Activated CD4-positive, alpha-beta memory T cell treated with anti-CD3 and anti-CD28 coated beads, Interleukin-2, amount 10 ng/mL, durations not matched to agents 7 days and 5 days (primary cell): ENCODE measurements at regions not wholly inside any gene's neighbourhood (a gene's known extent, or its start where the extent isn't known, plus 50 kb on each side); places are given as distances from the start of the nearest gene placed in this dataset.

ENCODE experiments used
- CTCF ChIA-PET: fragments of 350-600 bp; sonication (Branson Sonifier 250); formaldehyde crosslinking; loops from one replicate; lab custom pipeline; 2021; ENCODE audit warnings: antibody characterized with exemption, inconsistent platforms; lab: Charles Lee
- POLR2A ChIA-PET: fragments of 350-600 bp; sonication (Branson Sonifier 250); formaldehyde crosslinking; loops from one replicate; lab custom pipeline; 2021; ENCODE audit warnings: antibody characterized with exemption; lab: Charles Lee
- DNase-seq: peaks from one replicate; pipeline ENCODE4 v3.0.0-alpha.2; 2020
- H3K27ac Mint-ChIP-seq: one replicate; pipeline ENCODE4 v1.8.0; 2021; ENCODE audit warnings: mild to moderate bottlenecking, mixed read lengths
- H3K27me3 Mint-ChIP-seq: one replicate; pipeline ENCODE4 v1.8.0; 2021; ENCODE audit warnings: mixed read lengths
- H3K36me3 Mint-ChIP-seq: one replicate; pipeline ENCODE4 v1.8.0; 2021; ENCODE audit warnings: low read depth, mixed read lengths
- H3K4me1 Mint-ChIP-seq: one replicate; pipeline ENCODE4 v1.8.0; 2021; ENCODE audit warnings: mixed read lengths
- H3K4me3 Mint-ChIP-seq: one replicate; pipeline ENCODE4 v1.8.0; 2021; ENCODE audit warnings: mild to moderate bottlenecking, mixed read lengths
- H3K9me3 Mint-ChIP-seq: one replicate; pipeline ENCODE4 v1.8.0; 2021; ENCODE audit warnings: mixed read lengths

DNA sequence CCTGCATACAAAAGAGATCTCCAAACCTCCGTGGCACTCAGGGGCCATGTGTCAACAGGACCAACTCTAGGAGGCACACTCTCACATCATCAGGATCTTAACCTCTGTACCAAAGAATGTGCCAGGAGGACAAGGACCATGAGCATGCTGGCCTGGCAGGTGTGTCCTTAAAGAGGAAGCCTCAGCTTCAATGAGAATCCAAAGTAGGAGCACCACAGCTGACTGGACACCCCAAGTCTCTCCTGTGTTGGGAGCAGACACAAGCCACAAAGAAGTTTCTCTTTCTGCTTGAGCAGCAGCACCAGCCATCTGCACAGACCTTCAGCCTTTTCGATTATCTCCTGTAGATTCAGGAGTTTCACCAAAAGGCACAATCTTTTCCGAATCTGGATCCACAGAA lies 1734.5 kb downstream of the TP53TG3F start:
- POLR2A ChIA-PET, result no interaction called here

DNA sequence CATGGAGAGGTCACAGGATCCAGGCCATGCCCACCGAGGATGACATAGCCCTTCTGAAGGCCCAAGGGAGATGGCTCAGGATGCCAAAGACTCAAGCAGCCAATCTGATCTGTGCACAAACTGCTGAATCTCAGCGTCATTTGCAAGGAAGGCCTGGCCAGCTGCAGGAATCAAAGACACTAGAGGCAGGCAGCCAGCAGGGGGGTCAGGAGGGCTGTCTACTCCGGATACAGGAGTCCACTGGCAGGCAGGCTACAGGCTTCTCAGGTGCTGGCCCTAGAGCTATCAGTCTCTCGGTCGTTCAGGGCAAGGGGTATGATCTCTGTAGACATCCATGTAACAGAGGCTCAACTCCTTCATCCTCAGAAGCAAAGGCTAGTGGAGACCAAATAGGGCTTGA lies 1735.3 kb downstream of the TP53TG3F start:
- no peak overlapping the region for H3K27ac Mint-ChIP-seq
- no peaks in the 10 kb centered on the region for H3K4me1 Mint-ChIP-seq
- DNase-seq, result no peak
- H3K36me3 Mint-ChIP-seq, result no peaks in the 10 kb centered on the region
- POLR2A ChIA-PET, result no interaction called here
- CTCF ChIA-PET, result no interaction called here
- peaks cover 19% of the 10 kb centered on the region for H3K9me3 Mint-ChIP-seq
- no peak overlapping the region for H3K4me3 Mint-ChIP-seq
- H3K27me3 Mint-ChIP-seq, result no peaks in the 10 kb centered on the region

More for the DNA sequence above, 1734.5 kb downstream of the TP53TG3F start:
- no peak for DNase-seq
- no peak overlapping the region for H3K4me3 Mint-ChIP-seq
- peaks cover 19% of the 10 kb centered on the region for H3K9me3 Mint-ChIP-seq
- H3K36me3 Mint-ChIP-seq, result no peaks in the 10 kb centered on the region
- CTCF ChIA-PET, result no interaction called here
- no peaks in the 10 kb centered on the region for H3K27me3 Mint-ChIP-seq
- H3K4me1 Mint-ChIP-seq, result no peaks in the 10 kb centered on the region
- H3K27ac Mint-ChIP-seq, result no peak overlapping the region

DNA sequence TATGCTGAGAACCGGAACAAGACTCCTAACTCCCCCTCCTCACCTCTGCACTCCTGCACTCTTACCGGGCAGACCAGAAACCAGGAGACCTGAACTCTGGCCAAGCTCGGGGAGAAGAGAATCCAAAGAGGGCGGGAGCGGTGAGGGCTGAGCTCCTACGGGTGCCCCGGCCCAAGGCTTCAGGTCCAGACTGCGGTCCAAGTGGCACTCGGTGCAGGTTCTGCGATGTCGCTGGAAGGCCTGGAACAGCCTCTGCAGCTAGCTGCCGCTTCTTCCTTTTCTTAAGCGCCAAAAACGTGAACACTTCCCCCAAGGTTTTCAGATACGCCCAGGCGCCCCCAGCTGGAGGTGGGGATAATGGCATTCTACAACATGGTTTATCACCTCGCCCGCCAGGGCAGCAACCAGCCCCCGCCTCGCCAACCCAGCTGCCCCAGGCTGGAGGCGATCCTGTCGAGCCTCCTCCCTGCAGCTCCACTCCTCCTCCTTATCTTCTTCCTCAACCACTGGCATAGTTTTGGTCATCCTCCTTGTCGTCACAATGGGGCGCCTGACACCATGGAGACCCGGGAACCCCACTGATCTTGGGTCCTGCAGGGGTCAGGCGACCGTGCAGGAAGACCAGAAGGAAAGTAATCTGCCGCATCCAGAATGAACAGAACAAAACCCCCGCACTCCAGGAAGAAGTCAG lies 1735.9 kb downstream of the TP53TG3F start:
- DNase-seq, result no peak
- peaks cover 22% of the 10 kb centered on the region for H3K9me3 Mint-ChIP-seq
- CTCF ChIA-PET, result no interaction called here
- H3K36me3 Mint-ChIP-seq, result no peaks in the 10 kb centered on the region
- no peaks in the 10 kb centered on the region for H3K27me3 Mint-ChIP-seq
- no peak overlapping the region for H3K27ac Mint-ChIP-seq
- POLR2A ChIA-PET, result no interaction called here
- no peak overlapping the region for H3K4me3 Mint-ChIP-seq
- H3K4me1 Mint-ChIP-seq, result no peaks in the 10 kb centered on the region

DNA sequence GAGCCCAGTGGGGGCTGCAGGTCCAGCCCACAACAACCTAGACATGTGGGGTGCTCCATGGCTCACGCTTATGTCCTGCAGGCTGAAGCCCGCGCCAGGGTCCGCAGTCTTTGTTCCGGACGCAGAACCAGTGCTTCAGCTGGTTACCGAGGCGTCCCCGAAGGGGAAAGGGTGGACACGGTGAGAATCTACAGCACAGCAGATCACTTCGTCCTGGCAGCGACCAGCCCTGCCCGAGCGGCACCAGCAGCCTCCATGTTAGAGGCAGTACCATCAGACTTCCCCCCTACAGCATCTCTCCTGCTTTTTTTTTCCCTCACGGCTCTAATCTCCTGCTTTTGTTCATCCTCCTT lies 1736.4 kb downstream of the TP53TG3F start:
- H3K9me3 Mint-ChIP-seq, result peaks cover 25% of the 10 kb centered on the region
- CTCF ChIA-PET, result no interaction called here
- H3K4me1 Mint-ChIP-seq, result no peaks in the 10 kb centered on the region
- POLR2A ChIA-PET, result no interaction called here
- H3K4me3 Mint-ChIP-seq, result no peak overlapping the region
- no peak overlapping the region for H3K27ac Mint-ChIP-seq
- no peaks in the 10 kb centered on the region for H3K36me3 Mint-ChIP-seq
- H3K27me3 Mint-ChIP-seq, result no peaks in the 10 kb centered on the region
- DNase-seq, result no peak

DNA sequence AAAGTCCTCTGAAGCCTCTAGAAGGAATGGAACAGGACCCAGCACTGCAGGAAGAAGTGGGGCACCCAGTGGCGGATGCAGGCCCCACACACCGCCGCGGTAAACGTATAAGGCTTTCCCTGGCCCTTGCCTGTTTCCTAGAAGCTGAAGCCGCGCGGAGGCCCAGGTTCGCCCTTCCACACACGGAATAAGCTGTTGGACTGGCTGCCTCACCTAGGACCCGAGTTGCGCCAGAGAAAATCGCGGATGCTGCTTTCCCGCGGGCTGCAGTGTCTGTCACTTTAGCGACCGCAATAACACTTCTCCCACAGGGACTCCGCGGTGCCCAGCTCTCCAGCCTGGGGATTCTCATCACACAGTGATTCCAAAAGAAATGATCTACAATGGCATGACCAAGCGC lies 1736.9 kb downstream of the TP53TG3F start:
- no peak for DNase-seq
- Mint-ChIP-seq H3K27me3 (no peaks in the 10 kb centered on the region), H3K27ac (no peak overlapping the region), H3K4me1 (no peaks in the 10 kb centered on the region), H3K36me3 (no peaks in the 10 kb centered on the region), H3K4me3 (no peak overlapping the region), H3K9me3 (peaks cover 28% of the 10 kb centered on the region)
- CTCF ChIA-PET, result no interaction called here
- POLR2A ChIA-PET, result no interaction called here

DNA sequence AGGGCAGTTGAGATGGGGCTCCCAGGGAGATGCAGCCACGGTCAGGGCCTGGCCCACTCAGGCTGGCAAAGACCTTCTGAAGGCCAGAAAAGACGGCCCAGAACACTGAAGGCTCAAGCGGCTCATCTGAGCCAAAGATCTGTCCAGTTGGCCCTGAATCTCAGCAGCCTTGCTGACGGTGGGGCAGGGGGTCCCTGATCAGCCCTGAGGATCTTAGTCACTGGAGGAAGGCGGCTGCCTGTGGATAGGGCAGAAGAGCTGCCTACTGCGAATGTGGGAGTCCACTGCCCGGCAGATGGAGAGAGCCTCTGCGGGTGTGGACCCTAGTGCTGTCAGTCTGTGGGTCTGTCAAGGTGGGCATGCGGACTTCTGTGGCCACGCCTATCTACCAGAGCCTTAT lies 1738.2 kb downstream of the TP53TG3F start:
- ChIA-PET CTCF (no interaction called here), POLR2A (no interaction called here)
- no peak for DNase-seq
- Mint-ChIP-seq H3K9me3 (peaks cover 35% of the 10 kb centered on the region), H3K36me3 (no peaks in the 10 kb centered on the region), H3K4me3 (no peak overlapping the region), H3K4me1 (no peaks in the 10 kb centered on the region), H3K27ac (no peak overlapping the region), H3K27me3 (no peaks in the 10 kb centered on the region)

DNA sequence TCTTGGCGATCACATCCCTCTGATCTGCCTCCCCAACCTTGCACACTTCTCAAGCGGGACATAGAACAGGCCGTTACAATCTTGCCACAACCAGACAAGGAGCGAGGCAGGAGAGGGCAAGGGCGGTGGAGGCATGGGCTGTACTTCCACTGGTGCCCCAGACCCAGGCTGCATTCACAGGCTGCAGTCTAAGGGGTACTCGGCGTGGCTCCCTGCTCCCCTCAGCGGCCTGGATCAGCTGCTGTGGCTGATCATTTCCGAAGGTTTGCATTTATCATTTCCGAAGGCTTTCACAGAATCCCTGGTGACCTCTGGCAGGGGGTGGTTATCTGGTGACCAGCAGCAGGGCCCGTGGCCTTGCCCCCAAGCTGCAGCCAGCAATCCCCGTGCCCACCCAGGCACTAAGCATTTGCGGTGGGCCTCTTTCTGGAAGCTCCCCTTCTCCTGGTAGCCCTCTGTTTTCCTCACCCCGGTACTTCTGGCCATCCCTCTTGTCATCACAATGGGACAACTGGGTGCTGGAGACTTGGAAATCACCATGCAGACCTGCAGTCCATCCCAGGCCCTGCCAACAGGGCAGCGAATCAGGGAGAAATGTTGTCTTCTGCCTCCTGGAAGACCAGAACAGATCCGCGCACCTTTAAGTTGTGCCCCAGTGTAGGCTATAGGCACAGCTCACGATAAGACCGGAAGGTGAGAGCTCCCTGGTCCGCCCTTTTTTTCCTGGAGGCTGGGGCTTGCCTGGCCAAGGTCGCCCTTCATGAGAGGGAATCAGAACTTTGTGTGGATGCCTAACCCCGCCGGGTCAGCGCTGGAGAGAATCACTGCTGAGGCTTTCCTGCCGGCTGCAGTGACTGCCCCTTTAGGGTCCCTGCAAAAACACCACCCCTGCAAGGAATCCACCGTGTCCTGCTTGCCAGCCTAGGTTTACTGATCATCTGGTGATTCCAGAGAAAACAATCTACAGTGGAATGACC lies 1739.1 kb downstream of the TP53TG3F start:
- CTCF ChIA-PET, result no interaction called here
- no peak for DNase-seq
- Mint-ChIP-seq H3K27ac (no peak overlapping the region), H3K9me3 (peaks cover 35% of the 10 kb centered on the region), H3K36me3 (no peaks in the 10 kb centered on the region), H3K4me1 (no peaks in the 10 kb centered on the region), H3K4me3 (no peak overlapping the region), H3K27me3 (no peaks in the 10 kb centered on the region)
- POLR2A ChIA-PET, result no interaction called here

DNA sequence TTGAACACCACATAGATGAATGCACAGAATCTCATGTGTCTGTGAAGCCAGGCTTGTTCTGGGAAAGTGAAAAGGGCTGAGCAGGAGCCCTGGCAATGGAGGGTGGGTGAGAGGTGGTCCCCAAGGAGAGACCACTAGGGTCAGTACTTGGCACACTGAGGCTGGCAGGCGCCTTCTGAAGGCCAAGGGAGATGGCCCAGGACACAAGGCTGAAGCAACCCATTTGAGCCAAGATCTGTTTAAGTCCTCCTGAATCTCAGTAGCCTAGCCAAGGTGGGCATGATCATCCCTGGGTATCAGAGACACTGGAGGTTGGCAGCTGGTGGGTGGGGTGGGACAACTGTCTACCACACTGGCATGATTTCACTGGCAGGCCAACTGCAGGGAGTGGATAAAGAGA lies 1741.2 kb downstream of the TP53TG3F start:
- H3K27me3 Mint-ChIP-seq, result no peaks in the 10 kb centered on the region
- H3K4me1 Mint-ChIP-seq, result no peaks in the 10 kb centered on the region
- H3K9me3 Mint-ChIP-seq, result peaks cover 29% of the 10 kb centered on the region
- no peak for DNase-seq
- H3K36me3 Mint-ChIP-seq, result no peaks in the 10 kb centered on the region
- ChIA-PET POLR2A (no interaction called here), CTCF (no interaction called here)
- no peak overlapping the region for H3K27ac Mint-ChIP-seq
- no peak overlapping the region for H3K4me3 Mint-ChIP-seq

DNA sequence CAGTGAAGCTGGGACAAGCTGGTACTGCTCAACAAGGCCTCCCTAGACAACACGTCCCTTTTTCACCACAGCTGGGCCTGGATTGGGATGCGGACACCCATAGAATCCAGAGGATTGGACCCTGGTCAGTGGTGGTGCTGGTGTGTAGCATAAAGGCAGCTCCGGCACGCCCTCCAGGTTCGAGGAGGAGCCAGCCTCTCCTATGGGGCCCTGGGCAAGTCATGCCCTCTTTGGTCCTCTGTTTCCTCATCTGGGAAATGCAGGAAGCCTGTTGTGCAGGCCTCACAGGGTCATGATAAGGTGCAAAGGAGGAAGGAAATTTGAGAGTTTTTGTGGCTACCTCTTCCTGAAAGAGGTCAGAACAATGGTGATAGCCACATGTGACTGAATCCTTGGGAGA lies 1741.7 kb downstream of the TP53TG3F start:
- DNase-seq, result no peak
- H3K4me3 Mint-ChIP-seq, result no peak overlapping the region
- H3K4me1 Mint-ChIP-seq, result no peaks in the 10 kb centered on the region
- POLR2A ChIA-PET, result no interaction called here
- no peak overlapping the region for H3K27ac Mint-ChIP-seq
- H3K9me3 Mint-ChIP-seq, result peaks cover 27% of the 10 kb centered on the region
- H3K27me3 Mint-ChIP-seq, result no peaks in the 10 kb centered on the region
- CTCF ChIA-PET, result no interaction called here
- H3K36me3 Mint-ChIP-seq, result no peaks in the 10 kb centered on the region

DNA sequence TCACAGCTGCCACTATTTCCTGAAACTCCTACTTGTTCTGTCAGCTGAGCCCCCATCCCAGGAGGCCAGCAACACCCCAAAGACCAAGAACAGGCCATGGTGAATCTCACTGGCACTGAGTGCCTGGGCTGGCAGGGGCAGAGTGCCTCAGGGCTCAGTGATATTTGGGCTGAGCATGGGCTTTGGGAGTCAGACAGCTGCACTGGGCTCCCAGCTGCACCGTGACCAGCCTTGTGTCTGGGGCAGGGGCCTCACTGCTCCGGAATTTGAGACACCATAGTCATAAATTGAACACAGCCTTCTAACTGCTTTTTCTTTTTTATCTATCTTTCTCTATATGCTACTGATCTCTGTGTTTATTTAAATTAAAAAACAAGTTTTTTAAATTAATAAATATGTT lies 1744.2 kb downstream of the TP53TG3F start:
- H3K4me1 Mint-ChIP-seq, result no peaks in the 10 kb centered on the region
- H3K36me3 Mint-ChIP-seq, result no peaks in the 10 kb centered on the region
- no peaks in the 10 kb centered on the region for H3K27me3 Mint-ChIP-seq
- no peak overlapping the region for H3K27ac Mint-ChIP-seq
- peaks cover 25% of the 10 kb centered on the region for H3K9me3 Mint-ChIP-seq
- no peak overlapping the region for H3K4me3 Mint-ChIP-seq
- ChIA-PET CTCF (no interaction called here), POLR2A (no interaction called here)
- DNase-seq, result no peak

DNA sequence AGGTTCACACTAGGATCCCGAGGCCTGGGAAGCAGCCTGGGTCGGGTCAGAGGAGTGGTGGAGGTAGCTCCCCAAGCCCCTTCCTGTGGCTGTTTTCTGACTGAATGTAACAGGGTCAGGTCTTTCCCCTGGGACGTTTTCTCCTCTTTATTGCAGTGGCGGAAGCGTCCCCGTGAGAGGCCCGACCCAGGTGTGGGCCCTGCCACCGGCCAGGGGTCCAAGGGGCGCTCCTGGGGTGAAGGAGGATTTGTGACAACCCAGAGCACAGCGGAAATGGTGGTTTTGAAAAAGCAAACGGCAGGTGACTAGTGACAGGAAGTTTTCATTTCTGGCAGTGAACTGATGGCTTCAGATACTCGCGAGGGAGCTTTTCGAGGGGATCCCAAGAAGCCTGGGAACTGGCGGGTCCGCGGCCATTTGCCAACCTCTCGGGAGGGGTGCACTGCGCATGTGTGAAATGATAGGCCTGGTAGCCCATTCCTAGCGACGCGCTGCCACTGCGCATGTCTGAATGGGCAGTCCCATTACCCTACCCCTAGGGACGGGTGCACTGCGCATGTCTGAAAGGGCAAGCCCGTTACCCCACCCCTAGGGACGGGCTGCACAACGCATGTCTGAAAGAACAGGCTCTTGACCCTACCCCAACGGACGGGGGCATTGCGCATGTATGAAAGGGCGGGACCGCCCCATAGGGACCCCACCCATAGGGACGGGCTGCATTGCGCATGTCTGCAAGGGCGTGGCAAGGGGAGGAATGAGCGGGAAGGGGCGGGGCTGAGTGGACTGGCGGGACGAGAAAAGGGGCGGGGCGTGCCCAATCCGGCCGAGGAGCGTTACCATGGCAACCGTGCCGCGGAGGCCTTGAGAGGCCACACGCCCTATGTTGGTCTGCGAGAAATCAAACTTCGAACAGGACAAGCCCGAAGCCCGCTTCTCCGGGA lies 1747.9 kb downstream of the TP53TG3F start:
- ChIA-PET POLR2A (no interaction called here), CTCF (no interaction called here)
- H3K4me1 Mint-ChIP-seq, result no peaks in the 10 kb centered on the region
- no peak for DNase-seq
- peaks cover 13% of the 10 kb centered on the region for H3K9me3 Mint-ChIP-seq
- H3K27ac Mint-ChIP-seq, result no peak overlapping the region
- H3K4me3 Mint-ChIP-seq, result no peak overlapping the region
- no peaks in the 10 kb centered on the region for H3K36me3 Mint-ChIP-seq
- no peaks in the 10 kb centered on the region for H3K27me3 Mint-ChIP-seq

DNA sequence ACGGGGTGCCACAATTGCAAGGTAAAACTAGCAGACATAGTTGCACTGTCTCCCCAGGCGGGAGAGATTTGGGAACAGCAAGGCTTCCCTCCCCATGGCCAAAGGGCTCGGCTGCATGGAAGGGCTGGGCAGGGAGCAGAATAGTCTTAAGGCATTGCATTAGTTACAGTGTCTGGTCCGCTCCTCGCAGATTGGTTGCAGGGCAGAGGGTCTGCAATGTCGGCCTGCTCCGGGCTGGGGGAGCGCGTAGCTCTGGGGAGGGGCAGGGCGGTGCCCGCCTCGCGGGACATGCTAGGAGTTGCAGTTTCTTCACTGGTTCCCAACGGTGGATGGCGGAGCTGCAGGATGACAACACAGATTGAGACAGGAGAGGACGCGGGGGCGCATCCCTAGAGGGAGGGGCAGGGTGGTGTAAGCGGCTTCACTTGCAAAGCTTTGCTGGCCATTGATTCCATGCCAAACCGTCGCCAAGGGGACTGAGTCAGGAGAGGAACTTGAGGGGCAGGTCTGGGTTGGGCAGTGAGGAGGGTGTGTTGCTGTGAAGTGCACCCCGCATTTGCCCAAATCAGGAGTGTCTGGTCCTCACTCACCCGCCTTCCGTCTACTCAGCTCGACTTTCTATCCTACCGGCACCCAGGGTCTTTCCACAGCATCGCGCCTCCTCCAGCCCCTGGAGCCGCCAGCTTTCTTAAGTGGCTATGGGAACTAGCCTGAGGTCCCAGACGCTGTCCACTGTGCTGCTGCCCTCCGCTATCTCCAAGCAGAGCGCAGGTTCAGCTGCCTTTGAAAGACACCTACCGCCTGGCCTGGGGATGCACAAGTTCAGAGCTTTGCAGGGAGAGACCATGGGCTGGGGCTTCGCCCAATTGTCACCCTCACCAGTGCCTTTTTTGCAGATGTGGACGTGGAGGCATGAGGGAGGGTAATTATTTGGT lies 1748.9 kb downstream of the TP53TG3F start:
- no peak for DNase-seq
- Mint-ChIP-seq H3K27me3 (no peaks in the 10 kb centered on the region), H3K27ac (no peak overlapping the region), H3K4me1 (no peaks in the 10 kb centered on the region), H3K9me3 (peaks cover 14% of the 10 kb centered on the region), H3K4me3 (no peak overlapping the region), H3K36me3 (no peaks in the 10 kb centered on the region)
- ChIA-PET POLR2A (no interaction called here), CTCF (no interaction called here)
